IPS DF 4.7 (cell line): ENCODE measurements at regions not wholly inside any gene's neighbourhood (a gene's known extent, or its start where the extent isn't known, plus 50 kb on each side); places are given as distances from the start of the nearest gene placed in this dataset.
"Not testable (repeated sequence)": the region's sequence is repeated elsewhere in the genome, so short reads cannot be mapped to it uniquely, and the experiment has no call there.

Experiments used
- DNase-seq: peaks from one replicate; pipeline ENCODE4 v3.0.0-alpha.2; 2013; ENCODE audit warnings: low spot score; ENCODE audit errors: extremely low read depth

- DNase-seq: no peak
Observed at GRCh38 chr21:34219334-34220060, 144.3 kb upstream of the KCNE2 start.

DNA sequence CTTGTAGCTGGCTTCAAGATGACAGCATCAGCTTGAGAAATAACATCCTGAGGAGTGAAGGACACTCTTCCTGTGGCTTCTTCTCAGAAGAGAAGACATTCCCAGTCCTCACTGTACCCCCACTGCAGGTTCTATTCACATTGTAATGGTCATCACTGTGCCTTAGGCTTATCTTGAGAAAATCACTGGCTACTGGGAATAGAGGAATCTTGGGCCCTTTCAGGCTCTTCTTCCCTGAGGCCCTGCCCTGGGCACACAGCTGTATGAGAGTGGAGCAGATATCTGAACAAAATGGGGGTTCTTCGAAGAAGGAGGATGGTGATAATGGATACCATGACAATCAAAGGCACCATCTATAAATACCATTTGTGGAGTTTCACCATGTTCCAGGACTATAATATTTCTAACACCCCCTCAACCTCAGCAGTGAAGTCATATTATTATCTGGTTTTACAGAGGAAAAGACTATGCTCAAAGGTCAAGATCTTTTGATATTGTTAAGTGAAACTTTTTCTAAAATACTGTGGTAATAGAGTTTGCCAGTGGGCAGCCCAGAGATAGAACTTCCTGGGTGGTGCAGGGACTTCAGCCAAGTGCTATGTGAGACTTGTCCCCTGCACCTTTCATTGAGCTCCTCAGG is 143.1 kb upstream of the KCNE2 start:
- DNase-seq: no peak

DNA sequence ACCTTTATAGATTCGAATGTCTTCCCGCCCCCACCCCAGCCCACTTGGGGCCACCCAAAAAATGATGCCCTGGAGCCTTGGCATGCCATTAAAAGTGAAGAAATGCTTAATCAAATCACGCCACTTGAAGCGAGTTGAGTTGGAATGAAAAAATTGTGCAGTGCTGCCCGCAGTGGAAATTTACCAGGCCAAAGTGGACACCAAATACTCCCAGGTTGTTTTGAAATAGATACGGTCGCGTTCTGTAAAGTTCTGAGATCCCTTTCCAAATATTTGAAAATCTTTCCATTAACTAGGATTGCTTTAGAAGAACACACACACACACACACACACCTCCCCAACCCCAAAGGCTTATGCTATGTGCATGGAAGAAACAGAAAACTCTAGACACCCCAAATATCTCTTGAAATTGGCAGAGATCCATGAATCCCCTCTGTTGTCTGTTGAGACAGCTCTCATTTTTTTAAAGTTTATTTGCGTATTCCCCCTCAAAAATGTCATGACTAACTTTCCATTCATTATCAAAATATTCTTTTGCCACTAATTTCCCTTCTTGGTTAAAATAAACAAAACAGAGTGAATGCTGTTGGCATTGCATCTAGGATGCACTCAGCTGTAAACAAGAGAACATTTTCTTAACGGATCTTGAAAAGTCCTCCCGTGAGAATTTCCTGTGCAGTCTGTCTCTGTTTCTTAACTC is 142.3 kb upstream of the KCNE2 start:
- DNase-seq: no peak

GRCh38 chr21:34222031-34222335 is 141.8 kb upstream of the KCNE2 start:
- no peak for DNase-seq

DNA sequence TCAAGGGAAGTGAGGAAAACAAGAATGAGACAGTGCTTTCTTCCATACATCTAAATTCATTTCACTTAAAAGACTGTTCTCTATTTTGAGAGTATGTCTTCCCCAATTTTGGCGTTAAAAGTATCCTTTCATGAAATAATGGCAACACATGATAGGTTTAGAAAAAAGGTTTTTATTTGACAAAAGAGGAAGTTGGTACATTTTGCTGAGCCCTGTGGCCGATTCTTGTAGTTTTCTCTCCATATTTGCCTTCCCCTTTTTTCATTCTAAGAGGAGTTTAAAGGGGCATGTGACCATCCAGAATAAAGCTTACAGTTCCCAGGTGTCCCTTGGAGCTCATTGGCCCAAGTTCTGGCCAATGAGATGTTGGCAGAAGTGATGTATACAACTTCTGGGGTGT is 140.4 kb upstream of the KCNE2 start:
- DNase-seq: no peak

GRCh38 chr21:34227386-34227852 is 136.4 kb upstream of the KCNE2 start:
- no peak for DNase-seq

DNA sequence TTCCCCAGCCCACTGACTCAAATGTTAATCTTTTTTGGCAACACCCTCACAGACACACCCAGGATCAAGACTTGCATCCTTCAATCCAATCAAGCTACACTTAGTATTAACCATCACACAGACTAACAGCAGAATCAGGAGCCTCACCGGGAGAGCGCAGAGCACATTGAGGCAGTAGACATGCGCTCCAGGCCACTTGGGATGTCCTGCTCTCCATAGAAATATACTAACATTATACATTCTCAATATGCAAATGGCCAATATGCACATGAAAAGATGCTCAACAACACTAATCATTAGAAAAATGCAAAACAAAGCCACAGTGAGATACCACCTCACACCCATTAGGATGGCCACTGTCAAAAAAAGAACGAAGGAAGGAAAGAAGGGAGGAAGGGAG is 135.0 kb upstream of the KCNE2 start:
- DNase-seq: no peak

GRCh38 chr21:34229353-34229752 is 134.5 kb upstream of the KCNE2 start:
- no peak for DNase-seq

DNA sequence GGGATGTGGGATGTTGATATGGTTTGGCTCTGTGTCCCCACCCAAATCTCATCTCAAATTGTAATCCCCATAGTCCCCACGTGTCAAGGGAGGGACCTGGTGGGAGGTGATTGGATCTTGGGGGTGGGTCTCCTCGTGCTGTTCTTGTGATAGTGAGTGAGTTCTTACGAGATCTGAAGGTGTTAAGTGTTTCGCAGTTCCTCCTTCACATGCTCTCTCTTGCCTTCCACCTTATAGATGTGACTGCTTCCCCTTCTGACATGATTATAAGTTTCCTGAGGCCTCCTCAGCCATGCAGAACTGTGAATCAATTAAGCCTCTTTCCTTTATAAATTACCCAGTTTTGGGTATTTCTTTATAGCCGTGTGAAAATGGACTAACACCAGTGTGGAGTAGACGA is 130.1 kb upstream of the KCNE2 start:
- DNase-seq: not testable (repeated sequence)

- no peak for DNase-seq
Observed at GRCh38 chr21:34235514-34235913, 128.3 kb upstream of the KCNE2 start.

DNA sequence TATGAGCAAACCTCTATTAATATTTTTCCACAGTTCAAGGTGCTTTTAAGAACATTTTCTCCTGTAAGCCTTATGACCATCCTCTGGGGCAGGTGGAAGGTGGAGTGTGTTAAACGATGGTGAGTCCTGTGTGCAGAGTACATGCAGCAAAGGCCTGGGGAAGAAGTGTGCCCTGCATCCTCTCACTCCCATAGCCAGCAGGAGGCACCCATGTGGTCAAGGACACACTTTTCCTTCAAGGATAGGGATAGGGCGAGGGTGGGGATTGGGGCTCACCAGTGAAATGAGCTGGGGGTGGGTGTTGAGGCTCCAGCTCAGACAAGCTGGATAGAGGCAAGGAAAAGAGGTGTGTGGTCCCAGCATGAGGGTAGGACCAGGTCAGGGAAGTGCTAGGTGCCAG is 120.8 kb upstream of the KCNE2 start:
- no peak for DNase-seq

- DNase-seq: peak; percentile 38
Observed at GRCh38 chr21:34243562-34243961, 120.2 kb upstream of the KCNE2 start.

DNA sequence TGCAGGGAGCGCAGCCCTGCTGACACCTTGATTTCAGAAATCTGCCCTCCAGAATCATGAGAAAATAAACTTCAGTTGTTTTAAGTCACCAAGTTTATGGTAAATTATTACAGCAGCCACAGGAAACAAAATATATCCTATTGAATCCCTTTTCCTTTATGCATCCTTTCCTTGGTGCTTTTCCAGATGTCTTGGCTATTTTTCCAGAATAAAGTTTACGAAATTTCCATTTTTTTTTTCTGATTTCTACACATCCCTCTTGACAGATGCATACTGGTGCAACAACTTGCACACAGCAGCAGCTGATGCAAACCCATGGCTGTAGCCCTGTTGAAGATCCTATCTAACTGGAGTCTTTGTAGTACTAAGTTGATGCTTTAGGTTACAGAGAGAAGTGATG is 111.1 kb upstream of the KCNE2 start:
- DNase-seq: no peak

- no peak for DNase-seq
Observed at GRCh38 chr21:34255073-34255472, 108.7 kb upstream of the KCNE2 start.

- DNase-seq: no peak
Observed at GRCh38 chr21:34260277-34261008, 103.4 kb upstream of the KCNE2 start.

GRCh38 chr21:34261841-34262468 is 101.9 kb upstream of the KCNE2 start:
- DNase-seq: no peak

- DNase-seq: no peak
Observed at GRCh38 chr21:34262469-34262845, 101.3 kb upstream of the KCNE2 start.

GRCh38 chr21:34263629-34264028 is 100.2 kb upstream of the KCNE2 start:
- no peak for DNase-seq

DNA sequence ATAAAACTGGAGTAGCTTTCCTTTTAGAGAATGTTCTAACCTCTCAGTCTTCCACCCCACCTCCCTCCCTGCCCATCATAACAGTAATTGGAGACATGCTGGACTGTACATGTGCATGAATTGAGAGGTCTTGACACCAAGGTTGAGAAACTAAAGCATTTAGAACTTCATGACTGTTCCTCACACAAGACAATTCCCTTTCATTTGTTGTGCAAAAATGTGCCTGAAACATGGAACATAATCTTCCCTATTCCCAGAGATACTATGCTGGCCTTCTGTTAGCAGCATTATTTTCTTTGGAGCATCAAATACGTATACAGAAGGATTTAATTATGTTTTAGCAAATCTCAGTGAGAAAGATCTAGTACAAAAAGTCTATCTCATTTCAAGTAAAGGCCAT is 97.5 kb upstream of the KCNE2 start:
- no peak for DNase-seq

- no peak for DNase-seq
Observed at GRCh38 chr21:34268493-34268892, 95.3 kb upstream of the KCNE2 start.

- DNase-seq: no peak
Observed at GRCh38 chr21:34270411-34270810, 93.4 kb upstream of the KCNE2 start.
